ENCODE measurements at regions not wholly inside any gene's neighbourhood (a gene's known extent, or its start where the extent isn't known, plus 50 kb on each side); places are given as distances from the start of the nearest gene placed in this dataset.

- H3K27ac Mint-ChIP-seq: no peak overlapping the region
- Histone ChIP-seq H3K9me2 (ENCODE audit: insufficient read depth) (0 out of 2 replicates have a peak, but pooled peaks cover 3% of the 10 kb centered on the region), H3K36me3 (ENCODE audit: insufficient read depth) (no peaks in the 10 kb centered on the region; the same call in 1 of the 2 replicates), H3K4me1 (ENCODE audit: insufficient read depth) (no peaks in the 10 kb centered on the region), H2AFZ (no peak overlapping the region), H4K20me1 (replicated peaks; ENCODE audit: insufficient read depth) (no peaks in the 10 kb centered on the region), H3K27ac (ENCODE audit: low read depth) (no peak overlapping the region), H3K79me2 (replicated peaks; ENCODE audit: insufficient read depth) (no peaks in the 10 kb centered on the region), H3K4me2 (no peak overlapping the region), H3K27me3 (ENCODE audit: insufficient read depth) (no peaks in the 10 kb centered on the region), H3K4me3 (no peak overlapping the region), H3F3A (replicated peaks; ENCODE audit: low read depth) (no peaks in the 10 kb centered on the region)
- H3K36me3 Mint-ChIP-seq (ENCODE audit: low read depth): peaks cover 3% of the 10 kb centered on the region; the same call in 2 of the 3 replicates
- H3K4me1 Mint-ChIP-seq: no peaks in the 10 kb centered on the region
- H3K4me3 Mint-ChIP-seq: no peak overlapping the region
- H3K27me3 Mint-ChIP-seq (ENCODE audit: insufficient read depth, low read depth, poor library complexity): peaks cover 8% of the 10 kb centered on the region
- ATAC-seq (no peak), DNase-seq (ENCODE audit: low spot score) (no peak)
- peaks cover 29% of the 10 kb centered on the region for H3K9me3 Mint-ChIP-seq
- TF ChIP-seq ETS1 (IDR thresholded peaks at IDR 0.05): no peak
- no peak for TF ChIP-seq ZNF114 (CRISPR knock-in tag; IDR thresholded peaks at IDR 0.05)
- no peak for TF ChIP-seq POLR2AphosphoS5 (IDR thresholded peaks at IDR 0.05; ENCODE audit: low read depth)
- no peak for TF ChIP-seq EZH2phosphoT487 (IDR thresholded peaks at IDR 0.05; ENCODE audit: unreplicated experiment)
These were observed 196.2 kb downstream of the KIF26A start for GRCh38 chr14:104334424-104335161.

DNA sequence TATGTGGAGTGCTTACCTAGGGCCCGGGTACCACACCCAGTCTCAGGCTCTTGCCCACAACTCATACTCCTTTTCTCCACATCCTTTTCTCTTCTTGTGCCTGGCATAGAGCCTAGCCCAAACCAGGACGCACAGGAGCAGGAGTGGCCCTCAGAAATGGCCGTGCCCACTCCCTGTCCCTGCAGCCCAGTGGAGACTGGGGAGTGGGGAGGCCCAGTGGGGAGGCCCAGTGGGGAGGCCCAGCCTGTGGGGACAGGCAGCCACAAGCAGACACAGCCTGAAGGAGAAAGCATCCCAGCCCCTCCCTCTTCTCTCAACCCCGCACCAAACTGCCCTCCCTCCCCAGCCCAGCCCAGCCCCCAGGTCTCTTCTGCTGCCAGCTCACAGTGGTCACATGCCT is 196.8 kb downstream of the KIF26A start:
- ATAC-seq (no peak), DNase-seq (ENCODE audit: low spot score) (no peak)
- H3K79me2 ChIP-seq (replicated peaks; ENCODE audit: insufficient read depth): no peaks in the 10 kb centered on the region
- H3K9me3 Mint-ChIP-seq: peaks cover 24% of the 10 kb centered on the region
- H3K36me3 ChIP-seq (ENCODE audit: insufficient read depth): no peaks in the 10 kb centered on the region; the same call in 1 of the 2 replicates
- no peaks in the 10 kb centered on the region for H3K27me3 ChIP-seq (ENCODE audit: insufficient read depth)
- no peak overlapping the region for H2AFZ ChIP-seq
- no peaks in the 10 kb centered on the region for H3K4me1 Mint-ChIP-seq
- no peak overlapping the region for H3K4me3 Mint-ChIP-seq
- no peak overlapping the region for H3K27ac ChIP-seq (ENCODE audit: low read depth)
- H3K4me3 ChIP-seq: no peak overlapping the region
- no peaks in the 10 kb centered on the region; the same call in 1 of the 3 replicates for H3K36me3 Mint-ChIP-seq (ENCODE audit: low read depth)
- H3K4me1 ChIP-seq (ENCODE audit: insufficient read depth): no peaks in the 10 kb centered on the region
- H3K9me2 ChIP-seq (ENCODE audit: insufficient read depth): 0 out of 2 replicates have a peak, but pooled peaks cover 3% of the 10 kb centered on the region
- H3K4me2 ChIP-seq: no peak overlapping the region
- peaks cover 8% of the 10 kb centered on the region for H3K27me3 Mint-ChIP-seq (ENCODE audit: insufficient read depth, low read depth, poor library complexity)
- no peaks in the 10 kb centered on the region for H4K20me1 ChIP-seq (replicated peaks; ENCODE audit: insufficient read depth)
- H3F3A ChIP-seq (replicated peaks; ENCODE audit: low read depth): no peaks in the 10 kb centered on the region
- H3K27ac Mint-ChIP-seq: no peak overlapping the region
- TF ChIP-seq EZH2 (IDR thresholded peaks at IDR 0.05; ENCODE audit: low read depth, unreplicated experiment) (no peak), JUNB (IDR thresholded peaks at IDR 0.05; ENCODE audit: unreplicated experiment) (no peak), STAT1 (IDR thresholded peaks at IDR 0.05; ENCODE audit: unreplicated experiment) (no peak), CREB1 (CRISPR knock-in tag; IDR thresholded peaks at IDR 0.05; ENCODE audit: low read depth) (no peak), ETS1 (IDR thresholded peaks at IDR 0.05) (no peak), NANOG (IDR thresholded peaks at IDR 0.05; ENCODE audit: borderline replicate concordance) (no peak), EZH2phosphoT487 (IDR thresholded peaks at IDR 0.05; ENCODE audit: unreplicated experiment) (no peak), POLR2AphosphoS5 (IDR thresholded peaks at IDR 0.05; ENCODE audit: low read depth) (no peak)
- TF ChIP-seq, protein P1, sequence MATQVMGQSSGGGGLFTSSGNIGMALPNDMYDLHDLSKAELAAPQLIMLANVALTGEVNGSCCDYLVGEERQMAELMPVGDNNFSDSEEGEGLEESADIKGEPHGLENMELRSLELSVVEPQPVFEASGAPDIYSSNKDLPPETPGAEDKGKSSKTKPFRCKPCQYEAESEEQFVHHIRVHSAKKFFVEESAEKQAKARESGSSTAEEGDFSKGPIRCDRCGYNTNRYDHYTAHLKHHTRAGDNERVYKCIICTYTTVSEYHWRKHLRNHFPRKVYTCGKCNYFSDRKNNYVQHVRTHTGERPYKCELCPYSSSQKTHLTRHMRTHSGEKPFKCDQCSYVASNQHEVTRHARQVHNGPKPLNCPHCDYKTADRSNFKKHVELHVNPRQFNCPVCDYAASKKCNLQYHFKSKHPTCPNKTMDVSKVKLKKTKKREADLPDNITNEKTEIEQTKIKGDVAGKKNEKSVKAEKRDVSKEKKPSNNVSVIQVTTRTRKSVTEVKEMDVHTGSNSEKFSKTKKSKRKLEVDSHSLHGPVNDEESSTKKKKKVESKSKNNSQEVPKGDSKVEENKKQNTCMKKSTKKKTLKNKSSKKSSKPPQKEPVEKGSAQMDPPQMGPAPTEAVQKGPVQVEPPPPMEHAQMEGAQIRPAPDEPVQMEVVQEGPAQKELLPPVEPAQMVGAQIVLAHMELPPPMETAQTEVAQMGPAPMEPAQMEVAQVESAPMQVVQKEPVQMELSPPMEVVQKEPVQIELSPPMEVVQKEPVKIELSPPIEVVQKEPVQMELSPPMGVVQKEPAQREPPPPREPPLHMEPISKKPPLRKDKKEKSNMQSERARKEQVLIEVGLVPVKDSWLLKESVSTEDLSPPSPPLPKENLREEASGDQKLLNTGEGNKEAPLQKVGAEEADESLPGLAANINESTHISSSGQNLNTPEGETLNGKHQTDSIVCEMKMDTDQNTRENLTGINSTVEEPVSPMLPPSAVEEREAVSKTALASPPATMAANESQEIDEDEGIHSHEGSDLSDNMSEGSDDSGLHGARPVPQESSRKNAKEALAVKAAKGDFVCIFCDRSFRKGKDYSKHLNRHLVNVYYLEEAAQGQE (IDR thresholded peaks at IDR 0.05; ENCODE audit: unreplicated experiment): no peak
- TF ChIP-seq, protein P2, sequence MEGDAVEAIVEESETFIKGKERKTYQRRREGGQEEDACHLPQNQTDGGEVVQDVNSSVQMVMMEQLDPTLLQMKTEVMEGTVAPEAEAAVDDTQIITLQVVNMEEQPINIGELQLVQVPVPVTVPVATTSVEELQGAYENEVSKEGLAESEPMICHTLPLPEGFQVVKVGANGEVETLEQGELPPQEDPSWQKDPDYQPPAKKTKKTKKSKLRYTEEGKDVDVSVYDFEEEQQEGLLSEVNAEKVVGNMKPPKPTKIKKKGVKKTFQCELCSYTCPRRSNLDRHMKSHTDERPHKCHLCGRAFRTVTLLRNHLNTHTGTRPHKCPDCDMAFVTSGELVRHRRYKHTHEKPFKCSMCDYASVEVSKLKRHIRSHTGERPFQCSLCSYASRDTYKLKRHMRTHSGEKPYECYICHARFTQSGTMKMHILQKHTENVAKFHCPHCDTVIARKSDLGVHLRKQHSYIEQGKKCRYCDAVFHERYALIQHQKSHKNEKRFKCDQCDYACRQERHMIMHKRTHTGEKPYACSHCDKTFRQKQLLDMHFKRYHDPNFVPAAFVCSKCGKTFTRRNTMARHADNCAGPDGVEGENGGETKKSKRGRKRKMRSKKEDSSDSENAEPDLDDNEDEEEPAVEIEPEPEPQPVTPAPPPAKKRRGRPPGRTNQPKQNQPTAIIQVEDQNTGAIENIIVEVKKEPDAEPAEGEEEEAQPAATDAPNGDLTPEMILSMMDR (conservative IDR thresholded peaks at IDR 0.05; ENCODE audit: low read depth in 2 of 2): no peak

Data from GM23338 (cell line).